ENCODE measurements at regions not wholly inside any gene's neighbourhood (a gene's known extent, or its start where the extent isn't known, plus 50 kb on each side); places are given as distances from the start of the nearest gene placed in this dataset.

- TF ChIP-seq PAX5 (IDR thresholded peaks at IDR 0.05; ENCODE audit: insufficient read depth, low read length, severe bottlenecking), result no peak
- TF ChIP-seq TAF1 (IDR thresholded peaks at IDR 0.05; ENCODE audit: low read depth, low read length), result no peak
- TF ChIP-seq POLR2AphosphoS5 (IDR thresholded peaks at IDR 0.05; ENCODE audit: low read depth, low read length), result no peak
- no peak for TF ChIP-seq SPI1 (IDR thresholded peaks at IDR 0.05; ENCODE audit: low read depth, low read length)
- TF ChIP-seq POLR2A (IDR thresholded peaks at IDR 0.05; ENCODE audit: low read depth, low read length), result no peak
- no peak for TF ChIP-seq POU2F2 (IDR thresholded peaks at IDR 0.05; ENCODE audit: low read depth, low read length)
- FAIRE-seq (no peak), DNase-seq (ENCODE audit: insufficient read length, low spot score) (no peak)
Observed at GRCh38 chr12:58301730-58302122, 360.4 kb downstream of the ATP23 start.

GRCh38 chr12:58302487-58303011 is 361.2 kb downstream of the ATP23 start:
- DNase-seq (ENCODE audit: insufficient read length, low spot score) (no peak), FAIRE-seq (no peak)
- no peak for TF ChIP-seq SPI1 (IDR thresholded peaks at IDR 0.05; ENCODE audit: low read depth, low read length)
- TF ChIP-seq PAX5 (IDR thresholded peaks at IDR 0.05; ENCODE audit: insufficient read depth, low read length, severe bottlenecking), result no peak
- TF ChIP-seq POLR2AphosphoS5 (IDR thresholded peaks at IDR 0.05; ENCODE audit: low read depth, low read length), result no peak
- no peak for TF ChIP-seq POU2F2 (IDR thresholded peaks at IDR 0.05; ENCODE audit: low read depth, low read length)

GRCh38 chr12:58306266-58307000 is 365.1 kb downstream of the ATP23 start:
- DNase-seq (ENCODE audit: insufficient read length, low spot score), result no peak
- no peak for TF ChIP-seq POU2F2 (IDR thresholded peaks at IDR 0.05; ENCODE audit: low read depth, low read length)
- no peak for FAIRE-seq

GRCh38 chr12:58309806-58310205 is 368.4 kb downstream of the ATP23 start:
- TF ChIP-seq TAF1 (IDR thresholded peaks at IDR 0.05; ENCODE audit: low read depth, low read length) (no peak), POLR2AphosphoS5 (IDR thresholded peaks at IDR 0.05; ENCODE audit: low read depth, low read length) (no peak), POLR2A (IDR thresholded peaks at IDR 0.05; ENCODE audit: low read depth, low read length) (no peak), PAX5 (IDR thresholded peaks at IDR 0.05; ENCODE audit: insufficient read depth, low read length, severe bottlenecking) (no peak)
- FAIRE-seq (no peak), DNase-seq (ENCODE audit: insufficient read length, low spot score) (no peak)

- no peak for TF ChIP-seq PAX5 (IDR thresholded peaks at IDR 0.05; ENCODE audit: insufficient read depth, low read length, severe bottlenecking)
- FAIRE-seq, result no peak
- DNase-seq (ENCODE audit: insufficient read length, low spot score), result no peak
Observed at GRCh38 chr12:58310368-58310767, 369.0 kb downstream of the ATP23 start.

- no peak for DNase-seq (ENCODE audit: insufficient read length, low spot score)
- TF ChIP-seq SPI1 (IDR thresholded peaks at IDR 0.05; ENCODE audit: low read depth, low read length) (0 out of 2 replicates have a peak, but pooled peaks have one; percentile 15), POLR2A (IDR thresholded peaks at IDR 0.05; ENCODE audit: low read depth, low read length) (no peak)
- FAIRE-seq, result no peak
Observed at GRCh38 chr12:58310809-58311622, 369.6 kb downstream of the ATP23 start.

- FAIRE-seq, result no peak
- DNase-seq (ENCODE audit: insufficient read length, low spot score), result no peak
- no peak for TF ChIP-seq POU2F2 (IDR thresholded peaks at IDR 0.05; ENCODE audit: low read depth, low read length)
- no peak for TF ChIP-seq SPI1 (IDR thresholded peaks at IDR 0.05; ENCODE audit: low read depth, low read length)
- no peak for TF ChIP-seq POLR2A (IDR thresholded peaks at IDR 0.05; ENCODE audit: low read depth, low read length)
- no peak for TF ChIP-seq POLR2AphosphoS5 (IDR thresholded peaks at IDR 0.05; ENCODE audit: low read depth, low read length)
- no peak for TF ChIP-seq PAX5 (IDR thresholded peaks at IDR 0.05; ENCODE audit: insufficient read depth, low read length, severe bottlenecking)
- no peak for TF ChIP-seq TAF1 (IDR thresholded peaks at IDR 0.05; ENCODE audit: low read depth, low read length)
Observed at GRCh38 chr12:58313091-58313855, 371.9 kb downstream of the ATP23 start.

GRCh38 chr12:58314610-58315009 is 373.2 kb downstream of the ATP23 start:
- TF ChIP-seq PAX5 (IDR thresholded peaks at IDR 0.05; ENCODE audit: insufficient read depth, low read length, severe bottlenecking), result no peak
- no peak for TF ChIP-seq TAF1 (IDR thresholded peaks at IDR 0.05; ENCODE audit: low read depth, low read length)
- no peak for TF ChIP-seq SPI1 (IDR thresholded peaks at IDR 0.05; ENCODE audit: low read depth, low read length)
- no peak for TF ChIP-seq POU2F2 (IDR thresholded peaks at IDR 0.05; ENCODE audit: low read depth, low read length)
- DNase-seq (ENCODE audit: insufficient read length, low spot score) (no peak), FAIRE-seq (no peak)

- TF ChIP-seq POU2F2 (IDR thresholded peaks at IDR 0.05; ENCODE audit: low read depth, low read length), result no peak
- no peak for TF ChIP-seq POLR2A (IDR thresholded peaks at IDR 0.05; ENCODE audit: low read depth, low read length)
- no peak for TF ChIP-seq SPI1 (IDR thresholded peaks at IDR 0.05; ENCODE audit: low read depth, low read length)
- TF ChIP-seq PAX5 (IDR thresholded peaks at IDR 0.05; ENCODE audit: insufficient read depth, low read length, severe bottlenecking), result no peak
- no peak for TF ChIP-seq POLR2AphosphoS5 (IDR thresholded peaks at IDR 0.05; ENCODE audit: low read depth, low read length)
- TF ChIP-seq TAF1 (IDR thresholded peaks at IDR 0.05; ENCODE audit: low read depth, low read length), result no peak
- DNase-seq (ENCODE audit: insufficient read length, low spot score) (no peak), FAIRE-seq (no peak)
Observed at GRCh38 chr12:58316926-58317325, 375.6 kb downstream of the ATP23 start.

- TF ChIP-seq SPI1 (IDR thresholded peaks at IDR 0.05; ENCODE audit: low read depth, low read length) (peak; percentile 93), TAF1 (IDR thresholded peaks at IDR 0.05; ENCODE audit: low read depth, low read length) (no peak), POLR2AphosphoS5 (IDR thresholded peaks at IDR 0.05; ENCODE audit: low read depth, low read length) (no peak)
- FAIRE-seq (no peak), DNase-seq (ENCODE audit: insufficient read length, low spot score) (no peak)
Observed at GRCh38 chr12:58321414-58321813, 380.0 kb downstream of the ATP23 start.
